ENCODE measurements at regions not wholly inside any gene's neighbourhood (a gene's known extent, or its start where the extent isn't known, plus 50 kb on each side); places are given as distances from the start of the nearest gene placed in this dataset.

DNA sequence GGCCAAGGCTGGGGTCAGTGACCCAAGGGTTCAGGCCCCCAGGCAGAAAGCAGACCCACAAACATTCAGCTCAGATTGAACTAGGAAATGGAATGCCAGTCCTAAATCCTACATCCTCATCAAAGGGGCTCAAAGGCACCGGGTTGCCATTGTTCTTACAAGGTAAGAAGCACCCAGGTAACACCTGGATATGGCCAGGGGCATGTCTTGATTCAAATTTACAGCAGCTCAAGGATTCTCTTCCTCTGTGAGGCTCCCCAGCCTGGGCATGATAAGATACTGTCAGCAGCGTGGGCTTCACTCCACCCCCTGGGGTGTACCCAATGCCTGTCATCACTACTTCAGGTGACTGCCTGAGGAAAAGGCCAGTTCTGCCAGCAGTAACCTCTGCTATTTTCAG lies 92.1 kb upstream of the FSTL4 start:
- DNase-seq: no peak

DNA sequence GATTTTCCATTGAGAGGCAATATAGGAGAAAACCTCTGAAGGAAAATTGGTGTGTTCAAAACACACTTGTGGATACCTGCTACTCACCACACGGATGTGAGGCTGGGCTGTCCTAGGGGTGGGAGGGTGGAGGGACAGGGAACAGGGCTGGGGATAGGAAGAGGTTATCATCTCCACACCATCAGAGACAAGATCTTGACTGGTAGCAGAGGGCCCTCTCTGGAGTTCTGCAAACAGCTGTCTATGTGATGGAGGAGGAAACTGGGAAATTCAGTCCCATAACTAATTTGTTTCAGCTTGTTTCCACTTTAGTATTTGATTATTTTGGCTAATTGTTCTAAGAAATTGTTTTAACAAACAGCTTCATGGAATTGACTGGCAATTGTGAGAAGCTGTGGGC lies 91.6 kb upstream of the FSTL4 start:
- no peak for DNase-seq

DNA sequence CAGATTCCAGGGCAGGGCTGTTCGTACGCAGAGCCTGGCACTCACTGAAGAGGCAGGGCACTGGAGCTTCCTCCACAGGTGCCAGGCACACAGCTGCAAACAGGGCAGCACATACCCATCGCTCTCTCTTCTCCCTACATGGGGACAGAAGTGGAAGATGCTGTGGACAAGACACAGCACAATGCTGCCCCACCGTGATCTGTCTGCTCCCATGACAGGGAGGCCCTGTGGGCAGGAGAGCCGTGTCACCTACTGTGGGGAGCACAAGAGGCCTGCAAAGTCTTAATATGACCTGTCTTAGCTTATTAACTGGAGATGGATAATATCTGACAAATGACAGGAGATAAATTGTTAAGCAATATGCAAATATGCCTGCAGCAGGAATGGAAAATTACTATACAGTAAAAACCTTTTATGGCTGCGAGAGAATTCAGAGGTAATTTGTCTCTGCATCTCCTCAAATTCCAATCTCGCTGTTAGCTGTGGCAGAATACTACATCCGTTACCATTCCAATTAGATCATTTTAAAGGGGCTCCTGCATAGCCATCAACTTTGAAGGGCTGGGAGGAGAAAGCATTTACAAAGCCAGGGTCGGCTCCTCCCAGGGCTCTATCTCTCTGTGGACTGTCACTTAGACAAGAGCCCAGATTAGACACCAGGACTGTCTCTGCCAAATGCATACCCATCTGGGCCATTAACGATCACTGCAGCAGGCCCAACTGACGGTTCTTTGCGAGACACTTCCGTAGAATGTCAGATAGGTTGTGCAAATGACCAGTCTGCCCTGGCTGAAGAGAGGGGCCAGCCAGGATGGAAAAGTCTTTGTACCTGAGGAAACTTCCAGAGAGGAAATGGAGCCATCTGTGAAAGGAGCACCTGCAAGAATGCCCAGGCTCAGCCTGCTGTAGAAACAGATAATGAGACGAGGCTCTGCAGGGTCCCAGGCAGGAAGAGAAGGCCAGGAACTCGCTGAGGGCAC lies 90.7 kb upstream of the FSTL4 start:
- DNase-seq: no peak

DNA sequence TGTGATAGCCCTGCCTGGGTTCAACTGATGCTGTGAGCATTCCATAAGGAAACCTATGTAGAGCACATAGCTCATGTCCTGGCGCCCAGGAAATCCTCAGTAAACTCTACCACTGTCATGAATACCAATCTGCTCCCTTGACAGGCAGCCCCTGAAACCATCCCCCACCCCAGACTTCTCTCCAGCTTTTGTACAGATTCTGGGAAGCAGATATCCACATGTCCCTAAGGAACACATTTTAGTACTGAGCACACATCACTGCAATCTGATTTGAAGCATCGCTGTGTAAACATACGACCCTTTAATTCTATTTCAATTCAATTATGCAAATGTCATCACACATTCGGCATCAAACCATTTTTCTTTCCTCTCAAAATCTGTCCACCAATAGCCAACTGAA lies 89.5 kb upstream of the FSTL4 start:
- no peak for DNase-seq

DNA sequence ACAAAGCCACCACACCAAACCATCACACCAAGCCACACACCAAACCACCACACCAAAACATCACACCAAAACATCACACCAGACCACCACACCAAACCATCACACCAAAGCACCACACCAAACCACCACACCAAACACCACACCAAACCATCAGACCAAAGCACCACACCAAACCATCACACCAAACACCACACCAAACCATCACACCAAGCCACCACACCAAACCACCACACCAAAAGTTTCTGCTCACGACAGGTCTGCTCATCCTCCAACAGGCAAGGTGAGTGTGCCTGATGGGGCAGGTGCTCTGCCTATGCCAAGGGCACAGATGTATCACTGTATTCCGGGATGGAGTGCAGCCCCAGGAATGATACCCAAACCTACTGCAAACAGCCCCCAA lies 87.9 kb upstream of the FSTL4 start:
- no peak for DNase-seq

DNA sequence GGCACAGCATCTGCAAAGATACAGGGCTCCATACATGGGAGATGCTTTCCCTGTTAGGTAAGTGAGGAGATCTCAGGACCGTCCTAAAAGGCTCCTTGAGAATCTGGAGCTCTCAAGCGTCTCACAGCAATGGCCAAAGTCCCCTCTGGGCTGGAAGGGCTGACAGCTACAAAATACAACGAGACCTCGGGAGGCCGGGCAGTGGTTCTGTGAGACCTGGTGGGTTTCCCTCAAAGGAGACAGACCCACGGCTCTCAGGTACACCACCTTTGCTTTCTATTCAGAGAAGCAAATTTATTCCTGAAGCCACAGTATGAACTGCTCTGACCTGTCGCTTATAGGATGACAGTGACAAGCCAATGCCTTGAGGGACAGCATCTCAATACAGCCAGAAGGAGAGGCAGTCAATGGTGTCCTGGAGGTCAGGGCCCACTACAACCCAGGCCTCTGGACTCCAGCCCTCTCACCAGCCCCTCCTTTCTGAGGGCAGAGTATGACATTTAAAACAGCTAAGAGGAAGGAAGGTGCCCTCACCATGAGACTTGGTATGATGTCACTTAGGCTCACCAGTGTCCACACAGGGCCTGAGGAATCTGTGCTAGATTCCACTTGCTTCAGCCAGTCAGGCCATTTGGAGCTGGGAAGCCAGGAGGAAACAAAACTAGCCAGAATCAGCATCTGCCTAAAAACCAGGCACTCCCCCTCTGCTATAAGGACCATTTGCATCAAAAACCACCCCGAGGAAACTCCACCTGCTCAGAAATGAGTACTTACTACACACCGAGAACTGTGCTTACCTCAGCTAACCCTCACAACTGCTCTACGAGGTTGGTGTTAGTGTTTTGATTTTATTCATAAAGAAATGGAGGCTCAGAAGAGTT lies 86.5 kb upstream of the FSTL4 start:
- DNase-seq: no peak

DNA sequence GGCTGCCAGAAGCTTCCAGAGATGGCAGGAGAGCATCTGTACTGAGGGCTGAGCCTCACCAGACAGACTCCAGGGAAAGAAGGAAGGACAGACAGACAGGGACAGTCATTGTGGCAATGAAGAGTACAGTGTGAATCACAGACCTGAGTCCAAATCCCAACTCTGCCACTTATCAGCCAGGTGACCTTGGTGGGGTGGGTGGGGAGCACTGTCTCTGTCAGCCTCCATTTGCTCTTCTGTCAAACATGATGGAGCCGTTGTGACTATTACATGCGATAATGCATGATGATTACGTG lies 85.9 kb upstream of the FSTL4 start:
- no peak for DNase-seq

DNA sequence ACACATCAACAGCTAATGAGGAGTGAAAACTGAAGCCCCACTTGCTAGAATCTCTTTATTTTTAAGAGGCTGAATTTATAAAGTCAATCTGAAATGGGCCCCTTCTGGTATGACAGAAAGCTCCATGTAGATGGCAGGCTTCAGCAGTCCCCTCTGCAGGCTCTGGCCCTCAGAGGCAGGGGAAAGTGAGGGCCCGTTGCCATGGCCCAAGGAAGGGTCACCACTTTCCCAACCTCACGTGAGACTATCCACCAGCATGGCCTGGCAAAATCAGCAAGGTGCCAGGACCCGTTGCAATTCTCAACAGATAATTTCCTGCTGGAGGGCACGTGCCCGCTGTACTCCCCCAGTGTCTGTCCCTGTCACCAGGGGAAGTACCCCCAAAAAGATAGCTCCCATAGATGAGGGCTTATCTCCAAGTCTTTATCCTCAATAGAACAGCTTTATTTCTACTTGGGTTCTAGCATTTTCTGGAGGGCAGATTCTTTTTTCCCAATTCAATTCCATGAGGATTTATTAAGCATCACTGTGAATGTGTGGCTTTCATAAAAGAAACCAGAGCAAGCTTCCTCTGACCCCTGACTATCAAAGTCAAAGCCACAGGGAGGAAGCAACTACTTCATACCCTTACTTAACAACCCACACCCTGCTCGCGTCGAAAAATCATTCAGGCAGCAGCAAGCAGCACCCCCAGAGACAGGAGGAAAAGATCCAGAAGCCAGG lies 85.4 kb upstream of the FSTL4 start:
- DNase-seq: no peak

DNA sequence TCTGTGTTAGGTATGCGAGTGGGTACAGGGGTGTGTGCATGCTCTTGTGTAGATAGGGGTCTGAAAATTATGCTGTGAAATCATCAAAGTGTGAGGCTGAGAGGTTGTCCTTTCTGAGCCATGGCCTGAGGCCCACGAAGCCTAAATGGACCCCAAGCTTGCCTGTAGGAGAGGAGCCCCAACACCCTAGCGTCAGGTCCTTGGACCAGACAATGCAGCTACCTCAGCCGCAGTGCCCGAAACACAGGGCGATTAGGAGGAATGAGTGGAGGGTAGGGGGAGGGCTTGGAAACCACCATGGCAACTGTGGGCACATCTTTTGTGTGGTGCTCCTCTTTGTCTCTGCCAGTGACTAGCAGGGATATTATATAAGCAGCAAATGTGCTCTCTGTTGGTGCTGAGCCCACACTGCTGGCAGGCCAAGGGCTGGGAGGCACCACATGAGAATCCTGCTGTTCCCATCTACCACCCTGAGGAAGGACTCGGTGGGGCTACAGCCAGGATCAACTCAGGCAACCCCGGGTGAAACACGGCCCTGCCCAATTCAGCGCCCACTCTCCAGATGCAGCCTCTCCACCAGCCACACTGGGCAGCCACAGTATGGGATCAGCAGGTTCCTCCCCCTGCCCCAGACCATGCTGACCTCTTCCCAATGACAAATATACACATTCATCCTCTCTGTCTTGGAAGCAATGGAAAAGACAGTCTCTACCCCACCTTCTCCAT lies 84.6 kb upstream of the FSTL4 start:
- DNase-seq: no peak

DNA sequence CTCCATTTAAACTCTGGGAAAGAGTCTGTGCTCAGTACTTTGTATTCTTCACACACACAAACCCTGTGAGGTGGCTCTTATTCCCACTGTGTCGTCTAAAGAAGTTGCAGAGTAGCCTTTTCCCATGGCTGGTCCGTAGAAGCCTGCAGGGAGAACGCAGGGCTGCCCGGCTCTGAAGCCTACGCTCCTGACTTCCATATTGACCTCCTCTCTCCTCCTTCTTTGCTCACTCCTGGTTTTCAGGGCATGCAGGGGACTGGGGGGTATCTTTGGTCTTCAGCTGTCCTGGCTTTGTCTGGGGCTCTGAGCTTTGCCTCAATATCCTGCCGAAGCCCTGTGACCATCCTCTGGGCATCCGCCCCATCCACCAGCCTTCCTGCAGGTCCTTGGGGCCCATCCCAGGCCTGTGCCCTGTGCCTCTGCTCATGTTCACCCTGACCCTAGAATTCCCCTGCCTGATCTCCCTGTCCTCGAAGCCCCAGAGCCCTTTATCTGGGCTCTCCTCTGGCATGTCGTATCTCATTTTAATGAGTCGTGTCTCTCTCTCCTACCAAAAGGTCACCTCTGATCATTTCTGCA lies 83.8 kb upstream of the FSTL4 start:
- DNase-seq: no peak

DNA sequence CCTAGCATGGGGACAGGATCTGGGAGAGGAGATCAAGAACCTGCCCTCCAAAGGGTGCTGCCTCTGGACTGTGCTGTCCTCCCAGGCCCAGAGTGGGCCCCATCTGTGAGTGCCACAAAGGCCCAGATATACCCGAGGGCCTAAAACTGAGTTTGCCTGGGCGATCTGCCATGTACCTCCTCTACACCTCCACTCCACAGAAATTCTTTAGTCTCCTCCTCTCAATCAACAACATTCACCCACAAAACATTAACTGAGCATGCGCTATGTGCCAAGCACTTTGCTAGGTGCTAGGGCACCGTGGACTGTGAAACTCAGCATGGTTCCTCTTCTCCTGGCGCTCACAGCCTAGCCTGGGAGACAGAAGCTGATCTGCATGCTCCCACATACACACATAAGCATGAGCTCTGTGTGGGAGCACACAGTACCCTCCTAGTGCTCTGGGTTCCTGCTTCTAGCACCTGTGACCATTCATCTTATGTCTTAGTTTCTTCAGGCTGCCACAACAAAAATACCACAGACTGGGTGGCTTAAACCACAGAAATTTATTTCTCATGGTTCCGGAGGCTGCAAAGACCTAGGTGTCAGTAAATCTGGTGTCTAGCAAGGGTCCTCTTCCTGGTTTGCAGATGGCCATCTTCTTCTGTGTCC lies 82.0 kb upstream of the FSTL4 start:
- DNase-seq: no peak

DNA sequence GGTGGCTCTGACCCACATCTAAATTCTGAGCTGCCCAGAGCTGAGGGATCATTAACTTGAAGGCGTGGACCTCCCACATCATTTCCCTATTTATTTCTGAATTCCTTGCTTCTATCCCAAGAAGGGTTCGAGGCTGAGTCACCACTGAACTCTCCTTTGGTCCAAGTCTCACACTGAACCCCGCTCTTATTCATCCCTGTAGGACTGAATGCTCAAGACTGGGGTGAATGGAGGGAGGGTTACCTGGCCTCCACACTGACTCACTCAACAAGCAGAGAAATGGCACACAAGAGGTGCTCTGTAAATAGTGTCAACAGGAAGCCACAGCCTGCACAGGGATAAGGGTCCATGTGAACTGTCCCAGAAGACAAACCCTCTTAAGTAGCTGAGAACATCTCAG lies 79.1 kb upstream of the FSTL4 start:
- DNase-seq: no peak

DNA sequence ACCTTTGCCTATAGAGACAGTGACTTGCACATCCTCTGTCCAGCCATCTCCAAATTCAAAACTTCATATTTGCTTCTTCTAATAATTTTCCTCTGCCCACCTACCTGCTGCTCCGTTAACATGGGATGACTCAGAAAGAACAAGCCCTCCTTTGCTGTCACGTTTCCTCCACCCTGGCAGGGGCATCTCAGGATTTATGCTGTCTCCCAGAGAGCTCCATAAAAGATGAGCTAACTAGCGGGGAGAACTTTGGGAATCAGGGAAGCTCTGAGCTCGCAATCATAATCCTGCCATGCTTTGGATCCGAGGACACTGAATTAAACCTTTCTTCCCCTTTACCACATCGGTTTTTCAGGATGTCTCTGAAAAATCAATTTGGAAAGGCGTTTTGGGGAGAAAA lies 78.4 kb upstream of the FSTL4 start:
- no peak for DNase-seq

DNA sequence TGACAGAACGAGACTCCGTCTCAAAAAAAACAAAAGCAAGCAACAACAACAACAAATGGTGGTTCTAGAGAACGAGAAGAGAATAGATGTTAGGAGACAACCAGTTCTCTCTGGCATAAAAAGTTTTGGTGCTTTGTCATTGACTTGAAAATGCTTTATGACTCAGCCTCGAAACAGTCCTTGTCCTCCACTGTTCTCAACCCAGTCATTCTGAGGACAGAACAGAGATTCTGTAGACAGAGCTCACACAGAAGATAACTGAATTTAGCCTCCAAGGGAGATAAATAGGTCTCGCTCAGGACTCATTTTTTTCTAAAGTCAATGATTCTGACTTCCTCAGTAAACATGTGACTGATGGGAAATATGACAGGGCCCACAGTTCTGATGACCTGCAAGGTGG lies 76.0 kb upstream of the FSTL4 start:
- no peak for DNase-seq

DNA sequence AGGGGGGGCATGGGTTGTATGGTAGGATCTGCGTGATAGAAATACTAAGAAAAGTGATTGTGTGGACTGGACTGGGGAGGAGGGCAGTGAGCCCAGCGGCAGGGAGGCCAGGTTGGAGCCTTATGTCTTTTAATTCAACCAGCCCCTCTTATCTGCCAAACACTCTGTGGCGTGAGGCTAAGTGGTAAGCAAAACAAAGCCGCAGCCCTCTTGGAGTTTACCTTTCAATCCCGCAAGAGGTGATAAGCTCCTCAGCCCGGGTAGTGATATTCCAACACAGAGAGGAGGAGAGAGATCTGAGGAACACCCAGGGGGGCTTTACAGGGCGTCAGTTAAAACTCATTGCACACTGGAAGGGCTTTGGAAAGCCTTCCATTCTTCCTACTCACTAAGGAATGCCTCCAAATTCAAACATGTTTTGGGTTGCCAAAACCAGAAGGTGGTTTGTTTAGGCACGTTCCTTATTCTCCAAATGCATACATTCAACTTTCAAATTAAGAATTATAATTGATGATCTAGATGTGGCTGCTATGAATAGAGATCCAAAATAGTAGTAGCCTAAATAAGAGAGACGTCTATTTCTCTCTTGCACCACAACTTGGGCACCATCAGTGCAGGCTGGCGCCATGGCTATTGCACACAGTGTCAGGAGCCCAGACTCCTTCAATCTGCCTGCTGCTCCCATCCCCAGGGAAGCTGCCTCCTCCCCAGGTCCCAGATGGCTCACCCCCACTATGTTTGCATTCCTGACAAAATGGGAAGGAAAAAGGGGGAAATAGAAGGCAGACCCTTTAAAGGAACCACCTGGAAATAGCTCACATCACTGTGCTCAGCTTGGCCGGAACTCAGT lies 75.1 kb upstream of the FSTL4 start:
- DNase-seq: no peak

DNA sequence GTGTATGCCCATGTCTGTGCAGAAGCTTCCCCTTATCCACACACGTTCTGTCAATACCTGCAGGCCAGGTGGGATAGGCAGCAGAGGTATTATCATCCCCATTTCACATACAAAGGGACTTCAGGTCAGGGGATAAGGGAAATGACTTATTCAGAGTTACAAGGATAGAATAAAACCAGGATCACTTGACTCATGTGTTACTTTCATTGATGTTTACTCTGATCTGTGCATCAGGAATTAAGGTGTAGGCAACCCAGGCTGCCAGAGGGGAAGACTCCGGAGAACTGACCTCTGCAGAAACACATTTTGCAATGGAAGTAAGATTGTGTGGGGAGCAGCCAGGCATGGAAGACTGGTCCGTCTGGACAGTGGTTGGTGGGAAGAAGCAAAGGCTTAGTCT lies 74.2 kb upstream of the FSTL4 start:
- DNase-seq: no peak

DNA sequence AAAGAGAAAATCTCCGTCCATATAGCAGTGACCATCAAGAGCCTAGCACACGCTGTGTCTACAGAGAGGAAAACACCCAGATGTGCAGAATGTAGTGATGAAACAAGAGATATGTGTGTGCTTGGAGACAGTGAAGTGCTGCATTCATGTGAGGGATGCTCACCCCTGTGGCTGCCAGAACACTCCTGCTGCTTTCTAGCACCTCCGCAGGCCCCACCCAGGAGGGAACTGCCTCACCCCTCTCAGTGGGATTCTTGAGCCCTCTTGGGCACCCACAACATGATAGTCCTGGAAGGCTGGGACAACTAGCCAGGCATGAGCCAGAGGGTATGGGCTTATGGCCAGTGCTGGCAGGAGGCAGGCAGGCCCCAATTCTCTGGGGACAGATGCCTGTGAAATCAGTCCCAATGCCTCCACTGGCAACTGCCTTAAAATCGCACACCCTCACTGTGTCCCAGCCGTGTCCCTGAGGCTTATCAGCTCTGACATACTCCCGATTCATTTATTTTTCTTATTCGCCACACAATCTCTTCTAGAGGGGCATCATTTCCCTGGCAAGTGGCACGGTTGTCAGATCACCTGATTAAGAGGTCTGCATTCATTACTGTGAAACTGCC lies 73.2 kb upstream of the FSTL4 start:
- DNase-seq: no peak

DNA sequence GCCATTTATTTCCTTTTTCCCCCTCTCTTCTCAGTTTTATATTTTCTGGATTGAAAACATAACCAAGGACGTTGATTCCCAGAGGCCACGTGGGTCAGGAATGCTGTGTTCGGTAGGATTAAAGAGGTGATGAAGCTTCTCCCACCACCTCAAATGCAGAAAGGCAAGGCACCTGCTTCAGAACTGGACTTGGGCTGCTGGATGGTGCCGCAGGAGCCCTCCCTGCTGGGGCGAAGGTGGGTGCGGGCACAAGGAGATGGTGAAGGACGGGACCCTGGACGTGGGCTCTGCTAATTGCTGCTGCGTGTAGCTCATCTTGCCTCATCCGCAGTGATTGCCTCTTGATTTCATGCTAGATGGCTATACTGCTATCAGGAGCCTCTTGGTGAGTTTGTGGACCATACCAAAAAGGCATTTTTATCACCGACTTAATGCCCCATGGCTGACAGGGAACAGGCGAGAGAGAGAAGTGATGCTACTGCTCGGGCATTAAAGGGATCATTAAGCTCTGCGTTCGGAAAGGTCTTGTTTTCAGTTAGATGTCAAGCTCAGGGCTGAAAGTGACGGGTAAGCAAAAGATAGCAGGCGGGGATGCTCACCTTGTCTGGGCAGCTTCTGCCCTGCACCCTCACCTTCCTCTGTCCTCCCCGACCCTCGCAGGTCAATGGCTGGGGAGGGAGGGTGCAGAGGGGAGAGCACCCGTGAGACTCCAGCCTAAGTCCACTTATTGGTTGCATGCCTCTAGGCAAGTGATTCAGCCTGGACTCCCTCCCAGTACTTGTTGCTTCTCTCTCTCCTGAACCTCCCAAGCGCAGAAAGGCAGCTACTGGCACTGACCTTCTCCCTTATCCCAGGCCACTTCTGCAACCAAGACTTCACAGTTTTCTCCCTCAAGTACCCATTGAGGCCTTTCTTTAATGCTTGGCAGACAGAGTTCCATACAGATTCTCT lies 71.6 kb upstream of the FSTL4 start:
- no peak for DNase-seq

DNA sequence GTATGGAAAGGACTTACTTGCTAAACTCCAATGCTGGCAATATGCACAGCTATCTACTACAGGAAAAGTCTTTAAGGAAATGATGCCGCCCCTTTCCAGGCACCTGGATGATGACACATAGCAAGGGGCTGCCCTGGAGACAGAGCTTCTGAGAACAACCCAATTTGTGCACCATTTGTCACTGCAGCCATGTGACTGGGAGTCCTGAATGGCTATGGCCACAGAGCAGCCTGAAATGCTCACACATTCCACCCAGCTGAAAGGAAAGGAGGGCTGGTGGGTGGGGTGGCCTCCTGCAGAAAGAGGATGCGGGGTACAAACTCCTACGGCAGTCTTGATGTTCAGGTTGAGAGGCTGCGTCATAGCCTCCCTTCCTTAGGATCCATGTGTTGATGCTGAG lies 70.1 kb upstream of the FSTL4 start:
- no peak for DNase-seq
